ENCODE measurements at regions not wholly inside any gene's neighbourhood (a gene's known extent, or its start where the extent isn't known, plus 50 kb on each side); places are given as distances from the start of the nearest gene placed in this dataset.

- intact Hi-C loops (cut with micrococcal nuclease): no loop called here
- no TSS peak for BruUV-seq (replicated peaks)
- ChIA-PET CTCF (no interaction called here), POLR2A (no interaction called here), RAD21 (ENCODE audit: low non-redundant PET in 1 of 2, low total read pairs in 2 of 2, uncharacterized antibody in 2 of 2, unreplicated experiment in 2 of 2) (no interaction called here)
- Histone ChIP-seq H3K9ac (ENCODE audit: low read length) (no peak overlapping the region), H2AFZ (ENCODE audit: low read depth, low read length, poor library complexity, severe bottlenecking) (no peak overlapping the region), H3K9me3 (ENCODE audit: control insufficient read depth in 1 of 2, insufficient read depth in 1 of 2, low read depth in 1 of 2, low read length in 2 of 2) (no peaks in the 10 kb centered on the region), H3K4me2 (ENCODE audit: low read length) (no peak overlapping the region), H3K4me3 (replicated peaks in 1 of 2; ENCODE audit: low read depth in 1 of 2, low read length in 2 of 2) (no peak overlapping the region), H4K20me1 (ENCODE audit: insufficient read depth) (no peaks in the 10 kb centered on the region), H3K36me3 (ENCODE audit: control insufficient read depth in 1 of 2, insufficient read depth in 2 of 2, low read length in 2 of 2) (no peaks in the 10 kb centered on the region), H3K4me1 (ENCODE audit: control insufficient read depth in 1 of 2, insufficient read depth in 2 of 2, low read length in 2 of 2) (no peaks in the 10 kb centered on the region), H3K27ac (ENCODE audit: low read depth, low read length) (no peak overlapping the region), H3K9me2 (ENCODE audit: insufficient read depth) (no peaks in the 10 kb centered on the region), H3K79me2 (ENCODE audit: insufficient read depth, low read length) (no peaks in the 10 kb centered on the region), H3K27me3 (ENCODE audit: insufficient read depth, low read length) (no peaks in the 10 kb centered on the region)
- TF ChIP-seq ELF1 (IDR thresholded peaks at IDR 0.05; ENCODE audit: borderline replicate concordance, low read depth) (no peak), EZH2phosphoT487 (IDR thresholded peaks at IDR 0.05; ENCODE audit: borderline replicate concordance) (no peak), YY1 (IDR thresholded peaks at IDR 0.05; ENCODE audit: extremely low read depth, insufficient replicate concordance, low read depth, low read length) (no peak), ZBTB33 (IDR thresholded peaks at IDR 0.05; ENCODE audit: extremely low read depth, insufficient replicate concordance, low read length) (no peak), REST (IDR thresholded peaks at IDR 0.05; ENCODE audit: low read depth) (no peak), ATF3 (IDR thresholded peaks at IDR 0.05) (no peak), SP1 (IDR thresholded peaks at IDR 0.05; ENCODE audit: low read depth) (no peak), POLR2A (IDR thresholded peaks at IDR 0.05; ENCODE audit: borderline replicate concordance, extremely low read depth, insufficient read depth, insufficient read length) (no peak)
- DNase-seq (ENCODE audit: low read depth, low spot score) (no peak), ATAC-seq (no peak)
Measured at GRCh38 chr3:162022911-162023310, 526.3 kb downstream of the OTOL1 start.

Data from HCT116 (cell line).